GM23338 (cell line): ENCODE measurements at regions not wholly inside any gene's neighbourhood (a gene's known extent, or its start where the extent isn't known, plus 50 kb on each side); places are given as distances from the start of the nearest gene placed in this dataset.

Experiments used
- CTCF ChIP-seq, 2 experiments: fragments of 200-600 bp in 1 of 2; sonication (generic) in 1 of 2; conservative IDR thresholded peaks; 2 replicates each; pipeline versions ENCODE4 v1.5.1 to v1.6.1; 2016 to 2017; ENCODE audit warnings: antibody characterized with exemption in 2 of 2, low read depth in 2 of 2, mild to moderate bottlenecking in 2 of 2, moderate library complexity in 1 of 2
- EZH2 ChIP-seq: fragments of 200-600 bp; sonication (generic); IDR thresholded peaks from one replicate; pipeline ENCODE4 v1.8.0; 2017; ENCODE audit warnings: antibody characterized with exemption, mild to moderate bottlenecking, low read depth; ENCODE audit not compliant: unreplicated experiment
- EZH2phosphoT487 ChIP-seq: fragments of 200-600 bp; sonication (generic); IDR thresholded peaks from one replicate; pipeline ENCODE4 v1.8.1; 2018; ENCODE audit warnings: antibody characterized with exemption; ENCODE audit not compliant: unreplicated experiment
- JUNB ChIP-seq: IDR thresholded peaks from one replicate; pipeline ENCODE4 v1.6.1; 2016; ENCODE audit warnings: antibody characterized with exemption; ENCODE audit not compliant: unreplicated experiment
- POLR2AphosphoS5 ChIP-seq: IDR thresholded peaks from 2 replicates; pipeline ENCODE4 v1.6.1; 2016; ENCODE audit warnings: antibody characterized with exemption, low read depth
- REST ChIP-seq: IDR thresholded peaks from one replicate; pipeline ENCODE4 v1.6.1; 2018; ENCODE audit warnings: antibody characterized with exemption; ENCODE audit not compliant: unreplicated experiment
- ZNF114 ChIP-seq: fragments of 250-450 bp; sonication (Bioruptor Pico); IDR thresholded peaks from 2 replicates; pipeline ENCODE4 v1.5.0; 2020; ENCODE audit warnings: mild to moderate bottlenecking, moderate library complexity
- ZNF331 ChIP-seq: fragments of 250-450 bp; sonication (Bioruptor Pico); IDR thresholded peaks from 2 replicates; pipeline ENCODE4 v1.5.0; 2020; ENCODE audit warnings: low read depth, mild to moderate bottlenecking, moderate library complexity
- ZNF462 ChIP-seq: fragments of 250-450 bp; sonication (Bioruptor Pico); IDR thresholded peaks from 2 replicates; pipeline ENCODE4 v1.5.0; 2020; ENCODE audit warnings: mild to moderate bottlenecking, moderate library complexity

GRCh38 chr12:98372340-98373024, 142.9 kb upstream of the TMPO start:
- TF ChIP-seq CTCF (conservative IDR thresholded peaks at IDR 0.05; ENCODE audit: low read depth in 2 of 2) (no peak), POLR2AphosphoS5 (no peak), EZH2 (no peak), ZNF114 (CRISPR knock-in tag) (no peak), EZH2phosphoT487 (no peak), REST (no peak), JUNB (no peak), ZNF331 (no peak), ZNF462 (CRISPR knock-in tag) (no peak)
